Hepatic stellate cell (primary cell): ENCODE measurements at regions not wholly inside any gene's neighbourhood (a gene's known extent, or its start where the extent isn't known, plus 50 kb on each side); places are given as distances from the start of the nearest gene placed in this dataset.
"Not testable (repeated sequence)": the region's sequence is repeated elsewhere in the genome, so short reads cannot be mapped to it uniquely, and the experiment has no call there.

ENCODE experiments used
- DNase-seq: peaks from one replicate; pipeline ENCODE4 v3.0.0; 2011; ENCODE audit warnings: low spot score

GRCh38 chr10:60569681-60570080 is 180.0 kb upstream of the ANK3 start:
- no peak for DNase-seq

DNA sequence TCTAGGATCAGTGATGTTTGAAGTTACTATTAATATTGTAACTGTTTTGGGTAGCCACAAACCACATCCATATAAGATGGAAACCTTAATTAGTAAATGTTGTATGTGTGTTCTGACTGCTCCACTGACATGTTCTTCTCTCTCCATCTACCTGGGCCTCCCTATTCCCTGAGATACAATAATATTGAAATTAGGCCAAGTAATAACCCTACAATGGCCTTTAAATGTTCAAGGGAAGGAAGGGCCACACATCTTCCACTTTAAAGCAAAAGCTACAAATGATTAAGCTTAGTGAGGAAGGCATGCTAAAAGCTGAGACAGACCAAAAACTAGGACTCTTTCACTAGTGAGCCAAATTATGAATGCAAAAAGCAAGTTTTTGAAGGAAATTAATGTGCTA is 176.4 kb upstream of the ANK3 start:
- DNase-seq: no peak

DNA sequence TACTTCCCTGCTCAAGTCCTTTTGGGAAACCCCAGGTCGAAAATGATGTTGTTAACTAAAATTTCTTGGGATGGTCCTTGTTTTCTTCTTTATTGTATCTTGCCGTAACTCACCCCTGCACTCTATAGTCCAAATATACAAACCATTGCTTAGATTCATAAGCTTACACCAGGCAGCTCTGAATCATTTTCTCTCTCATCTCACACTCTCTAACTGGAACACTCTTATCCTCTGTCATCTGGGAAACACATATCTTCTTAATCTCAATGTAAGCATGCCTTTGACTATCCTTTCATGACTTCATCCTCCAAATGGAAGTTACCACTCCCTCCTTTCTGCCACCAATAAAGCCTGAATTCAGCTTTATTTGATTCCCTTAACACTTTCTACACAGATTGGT is 175.8 kb upstream of the ANK3 start:
- DNase-seq: no peak

DNA sequence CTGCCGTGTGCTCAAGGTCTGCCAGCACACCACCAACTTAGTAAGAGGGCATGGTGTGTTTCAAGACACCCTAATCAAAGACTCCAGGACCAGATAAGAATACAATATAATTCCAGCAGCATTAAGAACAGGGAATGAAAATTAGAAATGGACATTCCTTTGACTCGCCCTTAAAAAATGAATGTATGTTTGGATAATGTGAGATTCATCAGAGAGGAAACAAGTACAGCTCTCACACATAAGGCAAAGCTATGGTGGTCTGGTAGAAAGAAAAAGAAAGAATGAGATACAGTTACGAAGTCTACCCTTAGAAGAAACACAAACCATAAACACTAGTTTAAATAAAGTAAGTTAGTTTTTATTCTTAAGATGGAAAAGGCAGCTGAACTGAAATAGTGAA is 174.8 kb upstream of the ANK3 start:
- no peak for DNase-seq

DNA sequence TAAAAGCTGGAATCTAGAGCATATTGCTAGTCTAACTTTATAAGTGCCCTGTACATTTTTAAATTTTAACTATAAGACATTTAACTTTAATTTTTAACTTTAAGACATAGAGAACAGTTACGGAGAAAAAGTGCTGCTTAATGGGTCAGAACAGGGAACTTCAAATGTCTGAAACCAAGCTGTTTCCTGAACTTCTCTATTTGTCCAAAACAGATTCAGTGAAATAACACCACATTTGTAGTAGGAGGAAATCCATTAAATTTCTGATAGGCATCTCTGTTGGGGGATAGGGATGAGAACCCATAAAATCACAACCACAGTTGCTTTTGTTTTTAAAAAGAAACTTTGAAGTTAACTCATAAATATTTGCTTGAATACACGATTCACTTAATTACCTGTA is 170.8 kb upstream of the ANK3 start:
- no peak for DNase-seq

DNA sequence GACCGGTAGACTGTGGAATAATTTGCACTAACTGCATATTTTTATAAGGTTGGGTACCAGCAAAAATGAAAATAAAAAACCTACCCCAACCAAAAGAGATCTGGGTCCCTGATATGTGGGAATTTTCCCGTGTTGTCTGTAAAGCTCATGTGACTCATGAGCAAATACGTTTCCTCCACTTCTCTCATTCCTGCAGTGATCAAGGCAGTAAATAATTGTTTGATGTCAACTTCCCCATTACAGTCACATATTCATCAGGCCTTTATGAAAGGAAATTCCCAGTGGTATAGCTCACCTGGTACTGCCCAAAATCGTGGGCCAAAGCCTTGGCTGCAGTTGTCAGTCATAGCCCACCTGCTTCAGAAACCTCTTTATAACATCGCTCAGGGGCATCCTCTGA is 166.0 kb upstream of the ANK3 start:
- no peak for DNase-seq

GRCh38 chr10:60549686-60550085 is 160.0 kb upstream of the ANK3 start:
- no peak for DNase-seq

DNA sequence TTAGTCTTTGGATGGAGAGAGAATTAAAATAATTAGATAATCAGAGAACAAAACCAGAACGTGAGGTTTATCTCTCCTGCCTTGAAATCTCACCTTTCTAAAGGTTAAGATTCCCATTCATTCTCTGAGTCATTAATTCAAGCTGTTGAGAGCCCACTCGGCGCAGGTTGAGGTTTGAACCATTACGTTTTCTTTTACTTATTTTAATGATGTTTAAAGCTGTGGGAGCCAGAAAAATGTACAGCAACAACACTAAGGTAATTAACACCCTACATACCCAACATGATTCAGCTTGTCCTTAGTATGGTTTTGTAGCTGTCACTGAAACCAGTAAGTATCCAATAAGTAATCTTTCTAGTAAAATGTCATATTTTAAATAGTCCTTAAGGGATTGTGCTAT is 153.0 kb upstream of the ANK3 start:
- no peak for DNase-seq

- peak; percentile 2 for DNase-seq
Measured at GRCh38 chr10:60541451-60541850, 151.8 kb upstream of the ANK3 start.

- no peak for DNase-seq
Measured at GRCh38 chr10:60537697-60538096, 148.0 kb upstream of the ANK3 start.

DNA sequence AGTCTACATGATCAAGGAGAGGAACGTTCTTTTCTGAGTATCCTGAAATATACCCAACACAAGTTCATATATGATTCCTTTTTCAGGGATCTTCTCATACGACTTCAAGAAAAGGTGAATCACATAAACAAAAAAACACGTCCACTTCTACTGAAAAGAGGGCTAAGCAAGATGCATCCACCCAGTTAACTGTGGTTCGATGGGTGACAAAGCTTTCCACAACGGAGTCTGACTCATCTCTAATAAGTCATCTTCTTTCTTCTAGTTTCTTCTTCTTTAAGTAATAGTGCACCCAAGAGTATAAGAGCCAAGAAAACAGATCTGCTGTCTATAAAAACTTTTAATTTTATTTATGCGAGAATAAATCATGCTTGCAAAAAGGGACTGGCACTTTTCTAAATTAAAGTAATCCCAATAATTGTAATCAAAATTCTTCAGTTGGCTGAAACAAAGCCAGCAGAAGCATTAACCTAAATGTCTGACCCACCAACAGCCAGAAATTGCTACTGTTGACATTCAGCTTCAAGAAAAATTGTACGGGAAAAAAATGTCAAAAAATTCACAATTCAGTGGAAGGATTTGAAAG is 146.9 kb upstream of the ANK3 start:
- peak; percentile 3 for DNase-seq

GRCh38 chr10:60535427-60535826 is 145.8 kb upstream of the ANK3 start:
- no peak for DNase-seq

GRCh38 chr10:60534761-60535389 is 145.2 kb upstream of the ANK3 start:
- no peak for DNase-seq

DNA sequence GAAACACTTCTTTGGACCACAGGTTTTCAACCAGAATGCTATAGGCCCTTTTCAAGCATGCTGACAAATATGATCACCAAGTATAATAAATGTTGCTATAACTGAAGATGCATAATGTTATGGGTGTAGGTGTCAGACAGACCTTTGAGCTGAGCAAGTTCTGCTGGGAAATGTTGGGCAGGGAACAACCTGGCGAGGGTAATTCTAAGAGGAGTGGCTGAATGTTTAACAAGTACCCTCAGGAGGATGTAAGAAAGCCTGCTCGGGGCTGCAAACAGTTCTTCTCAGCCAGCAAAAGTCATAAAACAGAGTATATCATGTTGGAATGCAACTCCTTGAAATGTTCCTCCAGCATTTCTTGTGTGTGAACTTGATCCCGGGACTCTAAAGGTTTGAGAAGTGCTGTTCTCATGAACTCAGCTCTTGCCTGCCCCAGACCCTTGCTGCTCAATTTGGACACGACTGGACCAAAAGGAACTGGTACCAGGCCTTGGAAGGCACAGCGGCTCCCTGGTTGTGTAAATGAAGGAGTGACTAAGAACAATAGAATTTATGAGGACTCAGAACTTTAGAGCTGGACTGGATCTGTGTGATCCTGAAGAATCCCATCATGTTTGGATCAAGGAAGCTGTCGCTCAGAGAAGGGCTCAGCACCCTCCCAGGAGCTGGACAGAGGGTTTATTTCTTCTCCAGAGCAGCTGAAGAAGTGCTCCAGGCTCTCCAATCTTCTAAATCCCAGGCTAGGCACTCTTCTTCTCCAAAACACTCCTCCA is 143.2 kb upstream of the ANK3 start:
- DNase-seq: no peak

GRCh38 chr10:60531006-60531405 is 141.3 kb upstream of the ANK3 start:
- no peak for DNase-seq

GRCh38 chr10:60527676-60528075 is 138.0 kb upstream of the ANK3 start:
- no peak for DNase-seq

DNA sequence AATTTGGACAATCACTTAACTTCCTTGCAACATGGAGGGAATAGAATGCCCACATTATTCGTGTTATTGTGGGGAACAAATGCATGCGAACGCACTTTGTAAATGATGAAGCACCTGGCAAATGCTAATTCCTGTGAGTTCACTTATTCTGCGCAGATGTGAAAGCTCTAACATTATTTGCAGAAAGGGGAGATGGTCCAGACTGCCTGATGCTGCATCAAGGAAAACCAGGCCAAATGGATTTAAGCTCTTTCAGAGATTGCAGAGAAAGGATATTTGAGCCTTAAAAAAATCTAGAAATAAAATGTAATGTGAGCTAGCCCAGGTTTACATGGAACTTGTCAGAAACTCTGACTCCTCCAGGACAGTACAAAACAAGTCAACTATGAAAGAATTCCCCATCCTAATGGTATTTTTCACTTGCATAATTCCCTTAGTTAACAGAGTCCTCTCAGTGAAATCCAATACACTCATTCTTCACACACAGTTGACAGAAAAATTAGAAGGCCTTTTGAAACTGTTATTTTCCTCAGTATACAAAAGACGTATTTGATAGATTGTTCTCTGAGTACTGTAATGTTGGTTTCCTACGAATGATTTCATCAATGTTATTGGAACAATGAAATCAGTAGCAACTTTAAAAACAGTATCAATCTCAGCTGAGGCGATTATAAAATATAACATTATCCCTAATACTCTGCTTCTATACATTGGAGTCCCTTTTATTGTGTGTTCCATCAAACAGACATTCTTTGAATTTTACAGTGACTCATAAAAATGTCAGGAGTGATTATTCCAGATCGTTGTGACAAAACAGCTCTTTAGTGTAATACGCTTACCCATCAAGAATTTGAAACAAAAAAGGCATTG is 136.3 kb upstream of the ANK3 start:
- no peak for DNase-seq

- no peak for DNase-seq
Measured at GRCh38 chr10:60524541-60524940, 134.9 kb upstream of the ANK3 start.

DNA sequence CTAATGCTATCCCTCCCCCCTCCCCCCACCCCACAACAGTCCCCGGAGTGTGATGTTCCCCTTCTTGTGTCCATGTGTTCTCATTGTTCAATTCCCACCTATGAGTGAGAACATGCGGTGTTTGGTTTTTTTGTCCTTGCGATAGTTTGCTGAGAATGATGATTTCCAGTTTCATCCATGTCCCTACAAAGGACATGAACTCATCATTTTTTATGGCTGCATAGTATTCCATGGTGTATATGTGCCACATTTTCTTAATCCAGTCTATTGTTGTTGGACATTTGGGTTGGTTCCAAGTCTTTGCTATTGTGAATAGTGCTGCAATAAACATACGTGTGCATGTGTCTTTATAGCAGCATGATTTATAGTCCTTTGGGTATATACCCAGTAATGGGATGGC is 133.7 kb upstream of the ANK3 start:
- DNase-seq: not testable (repeated sequence)

DNA sequence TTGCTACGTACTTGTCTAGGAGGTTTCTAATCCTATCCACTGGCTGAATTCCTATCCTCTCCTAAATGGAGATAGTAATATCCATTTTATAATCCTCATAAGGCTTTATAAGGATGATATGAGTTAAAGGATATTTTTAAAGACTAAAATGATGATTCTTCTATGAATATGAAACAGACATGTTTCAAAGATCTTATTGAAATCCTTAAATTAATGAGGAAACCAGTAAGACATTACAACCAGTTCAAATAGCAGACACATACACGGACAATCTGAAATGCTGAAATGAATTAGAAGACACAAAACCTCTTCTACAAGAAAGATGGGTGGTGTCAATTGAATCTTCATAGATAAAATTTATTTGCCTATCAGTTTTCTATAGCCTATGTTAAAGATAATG is 132.9 kb upstream of the ANK3 start:
- DNase-seq: no peak

- DNase-seq: no peak
Measured at GRCh38 chr10:60521974-60522405, 132.3 kb upstream of the ANK3 start.

DNA sequence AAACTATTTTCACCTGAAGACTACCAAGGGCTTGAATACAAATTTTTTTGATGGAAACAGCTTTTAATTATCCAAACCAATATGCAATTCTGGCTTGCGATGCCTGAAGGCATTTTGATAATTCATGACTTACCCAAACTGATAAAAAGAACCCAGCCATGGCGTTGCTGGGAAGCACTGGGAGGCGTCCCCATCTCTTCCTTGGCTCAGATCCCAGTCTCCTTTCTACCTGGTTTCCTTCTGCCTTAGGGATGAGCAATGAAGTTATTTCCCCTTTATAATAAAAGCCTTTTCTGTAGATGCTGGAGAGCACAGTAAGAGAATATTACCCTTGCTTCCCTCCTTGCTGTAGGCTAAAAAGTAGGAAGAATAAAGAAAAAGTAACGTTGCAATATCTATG is 129.1 kb upstream of the ANK3 start:
- no peak for DNase-seq

GRCh38 chr10:60517805-60518204 is 128.1 kb upstream of the ANK3 start:
- DNase-seq: no peak
